Kidney epithelial cell (primary cell): ENCODE measurements at regions not wholly inside any gene's neighbourhood (a gene's known extent, or its start where the extent isn't known, plus 50 kb on each side); places are given as distances from the start of the nearest gene placed in this dataset.

Experiments
- DNase-seq: peaks from one replicate; pipeline ENCODE4 v3.0.0-alpha.2; 2010; ENCODE audit warnings: low read depth
- H3K27me3 ChIP-seq: 2 replicates; pipeline ENCODE4 v1.6.0; 2011; ENCODE audit warnings: low read length; ENCODE audit not compliant: control insufficient read depth, insufficient read depth
- H3K36me3 ChIP-seq: 2 replicates; pipeline ENCODE4 v1.5.1; 2011; ENCODE audit warnings: low read length; ENCODE audit not compliant: control insufficient read depth, insufficient read depth
- H3K4me3 ChIP-seq: 2 replicates; pipeline ENCODE4 v1.5.1; 2011; ENCODE audit warnings: low read depth, mild to moderate bottlenecking, control low read depth, low read length
- TF ChIP-seq, protein P1 (sequence below): IDR thresholded peaks from 2 replicates; pipeline ENCODE4 v1.5.1; 2011; ENCODE audit warnings: mild to moderate bottlenecking, moderate library complexity, low read length, control low read depth, inconsistent platforms; ENCODE audit not compliant: insufficient read depth, poor library complexity, severe bottlenecking

DNA sequence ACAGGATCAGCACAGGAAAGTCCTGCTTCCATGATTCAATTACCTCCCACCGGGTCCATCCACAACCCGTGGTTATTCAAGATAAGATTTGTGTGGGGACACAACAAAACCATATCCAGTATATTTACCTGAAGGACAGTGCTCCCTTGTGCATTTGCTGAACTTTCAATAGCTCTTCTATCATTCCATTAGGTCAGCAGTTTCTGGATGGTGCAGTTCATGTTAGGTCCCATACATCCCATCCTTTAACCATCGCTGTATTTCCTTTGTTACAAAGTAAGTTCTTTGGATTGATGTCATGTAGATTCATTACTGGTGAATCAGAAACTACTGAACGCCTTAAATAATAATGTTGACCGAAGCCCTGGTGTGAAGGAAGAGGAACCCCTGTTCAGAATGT, 775.9 kb downstream of the TRIML1 start:
- Histone ChIP-seq H3K36me3 (no peaks in the 10 kb centered on the region), H3K4me3 (no peak overlapping the region), H3K27me3 (no peaks in the 10 kb centered on the region)
- DNase-seq, result no peak
- TF ChIP-seq, protein P1, sequence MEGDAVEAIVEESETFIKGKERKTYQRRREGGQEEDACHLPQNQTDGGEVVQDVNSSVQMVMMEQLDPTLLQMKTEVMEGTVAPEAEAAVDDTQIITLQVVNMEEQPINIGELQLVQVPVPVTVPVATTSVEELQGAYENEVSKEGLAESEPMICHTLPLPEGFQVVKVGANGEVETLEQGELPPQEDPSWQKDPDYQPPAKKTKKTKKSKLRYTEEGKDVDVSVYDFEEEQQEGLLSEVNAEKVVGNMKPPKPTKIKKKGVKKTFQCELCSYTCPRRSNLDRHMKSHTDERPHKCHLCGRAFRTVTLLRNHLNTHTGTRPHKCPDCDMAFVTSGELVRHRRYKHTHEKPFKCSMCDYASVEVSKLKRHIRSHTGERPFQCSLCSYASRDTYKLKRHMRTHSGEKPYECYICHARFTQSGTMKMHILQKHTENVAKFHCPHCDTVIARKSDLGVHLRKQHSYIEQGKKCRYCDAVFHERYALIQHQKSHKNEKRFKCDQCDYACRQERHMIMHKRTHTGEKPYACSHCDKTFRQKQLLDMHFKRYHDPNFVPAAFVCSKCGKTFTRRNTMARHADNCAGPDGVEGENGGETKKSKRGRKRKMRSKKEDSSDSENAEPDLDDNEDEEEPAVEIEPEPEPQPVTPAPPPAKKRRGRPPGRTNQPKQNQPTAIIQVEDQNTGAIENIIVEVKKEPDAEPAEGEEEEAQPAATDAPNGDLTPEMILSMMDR, result no peak

DNA sequence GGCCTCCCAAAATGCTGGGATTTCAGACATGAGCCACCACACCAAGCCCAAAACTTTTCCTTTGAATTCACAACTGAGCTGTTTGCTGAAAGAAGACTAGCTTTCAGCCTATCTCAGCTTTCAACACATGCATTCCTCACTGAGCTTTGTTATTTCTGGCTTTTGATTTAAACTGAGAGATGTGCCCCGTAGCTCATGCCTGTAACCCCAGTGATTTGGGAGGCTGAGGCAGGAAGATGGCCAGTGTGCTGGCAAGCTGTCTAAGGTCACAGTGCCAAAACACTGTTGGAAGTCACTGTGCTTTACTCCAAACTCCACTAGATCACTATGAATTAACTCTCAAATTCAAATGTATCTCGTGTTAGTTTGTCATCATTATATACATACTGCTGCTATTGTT, 779.5 kb downstream of the TRIML1 start:
- H3K4me3 ChIP-seq, result no peak overlapping the region
- TF ChIP-seq, protein P1, result no peak
- no peaks in the 10 kb centered on the region for H3K36me3 ChIP-seq
- no peak for DNase-seq
- no peaks in the 10 kb centered on the region for H3K27me3 ChIP-seq

DNA sequence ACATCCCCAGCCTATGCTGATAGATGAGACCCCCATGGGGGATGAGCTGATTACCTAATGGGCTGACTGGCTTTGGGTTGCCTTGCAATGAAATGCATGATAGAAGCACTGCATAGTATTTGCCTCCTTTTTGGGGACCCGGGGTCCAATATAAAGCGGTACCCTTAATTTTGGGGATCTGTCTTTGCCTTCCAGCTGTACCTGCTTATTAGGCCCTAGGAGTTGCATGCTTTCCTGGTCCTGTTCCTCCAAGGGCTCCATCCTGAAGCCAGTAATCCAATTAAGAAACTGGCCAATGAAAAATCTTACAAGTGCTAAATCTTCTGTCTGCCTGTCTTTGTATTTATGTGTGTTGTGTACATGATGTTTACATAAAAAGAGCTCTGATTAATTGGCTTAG, 791.6 kb downstream of the TRIML1 start:
- DNase-seq, result no peak
- H3K4me3 ChIP-seq, result no peak overlapping the region
- H3K36me3 ChIP-seq, result no peaks in the 10 kb centered on the region
- no peaks in the 10 kb centered on the region for H3K27me3 ChIP-seq
- TF ChIP-seq, protein P1, result no peak

DNA sequence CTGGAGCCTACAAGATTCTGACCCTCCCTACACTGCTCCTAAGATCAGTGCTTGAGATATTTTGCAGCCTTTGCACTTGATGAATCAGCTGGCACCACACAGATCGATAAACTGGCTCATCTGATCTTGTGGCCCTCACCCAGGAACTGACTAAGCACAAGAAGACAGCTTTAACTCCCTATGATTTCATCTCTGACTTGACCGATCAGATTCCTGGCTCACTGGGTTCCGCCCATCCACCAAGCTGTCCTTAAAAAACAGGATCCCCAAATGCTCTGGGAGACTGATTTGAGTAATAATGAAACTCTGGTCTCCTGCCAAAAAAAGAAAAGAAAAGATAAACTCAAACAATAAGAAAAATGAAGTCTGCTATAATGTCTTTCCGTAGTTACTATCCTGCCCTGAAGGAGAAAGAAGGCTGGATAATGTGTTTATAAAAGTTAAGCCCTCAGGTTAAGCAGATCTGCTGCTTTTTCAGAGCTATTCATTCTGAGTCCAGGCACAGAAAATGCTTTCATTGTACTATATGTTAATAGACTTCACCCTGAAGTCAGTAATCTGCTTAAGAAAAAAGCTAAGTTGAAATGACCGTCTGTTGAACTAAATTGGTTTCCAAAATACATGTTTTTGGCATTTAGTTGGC, 795.2 kb downstream of the TRIML1 start:
- DNase-seq, result no peak
- Histone ChIP-seq H3K27me3 (no peaks in the 10 kb centered on the region), H3K36me3 (no peaks in the 10 kb centered on the region), H3K4me3 (no peak overlapping the region)
- TF ChIP-seq, protein P1, result no peak

DNA sequence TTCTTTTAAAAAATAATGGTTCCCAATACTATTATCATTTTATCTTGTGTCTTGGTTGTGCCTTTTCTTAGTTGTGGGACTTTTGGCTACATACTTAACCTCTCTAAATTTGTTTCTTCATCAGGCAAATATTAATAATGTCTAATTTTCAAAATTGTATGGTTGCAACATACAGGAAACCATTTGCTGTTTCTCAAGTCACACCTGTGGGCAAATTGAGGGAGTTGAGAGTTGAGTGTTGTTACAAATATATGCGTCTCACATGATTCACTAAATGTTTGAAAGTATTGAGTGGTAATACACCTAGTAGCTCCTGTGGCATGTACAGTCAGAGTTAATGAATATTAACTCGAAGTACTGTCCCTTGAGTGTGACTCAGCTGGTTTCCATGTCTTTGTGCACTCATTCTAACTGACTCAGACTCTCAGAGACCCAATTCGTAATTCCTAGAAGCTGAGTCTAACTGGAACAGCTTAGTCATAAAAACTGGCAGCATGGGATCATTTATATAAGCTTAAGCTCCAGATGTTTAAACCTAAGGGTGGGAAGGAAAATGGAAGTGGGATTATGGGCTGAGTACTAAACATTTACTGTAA, 802.4 kb downstream of the TRIML1 start:
- Histone ChIP-seq H3K27me3 (no peaks in the 10 kb centered on the region), H3K36me3 (no peaks in the 10 kb centered on the region), H3K4me3 (no peak overlapping the region)
- TF ChIP-seq, protein P1, result no peak
- DNase-seq, result peak; percentile 100

DNA sequence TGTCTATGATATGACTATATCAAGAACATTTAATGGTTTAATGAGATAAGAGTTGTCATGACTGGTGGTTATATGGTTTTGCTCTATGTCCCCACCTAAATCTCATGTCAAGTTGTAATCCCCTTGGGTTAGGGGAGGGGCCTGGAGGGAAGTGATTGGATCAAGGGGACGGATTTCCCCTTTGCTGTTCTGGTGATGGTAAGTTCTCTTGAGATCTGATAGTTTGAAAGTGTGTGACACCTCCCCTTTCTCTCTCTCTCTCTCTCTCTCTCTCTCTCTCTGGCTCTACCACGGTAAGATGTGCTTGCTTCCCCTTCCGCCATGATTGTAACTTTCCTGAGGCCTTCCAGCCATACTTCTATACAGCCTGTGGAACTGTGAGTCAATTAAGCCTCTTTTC, 803.4 kb downstream of the TRIML1 start:
- TF ChIP-seq, protein P1, result no peak

More for the DNA sequence above, 803.4 kb downstream of the TRIML1 start:
- Histone ChIP-seq H3K36me3 (no peaks in the 10 kb centered on the region), H3K4me3 (no peak overlapping the region), H3K27me3 (no peaks in the 10 kb centered on the region)
- DNase-seq, result no peak
